Muscle layer of colon (tissue), 2 donors: ENCODE measurements at regions not wholly inside any gene's neighbourhood (a gene's known extent, or its start where the extent isn't known, plus 50 kb on each side); places are given as distances from the start of the nearest gene placed in this dataset.
A peak's percentile ranks its signal among the peaks of the same experiment; 100 is the strongest.

Experiments used
- H3K27ac ChIP-seq: one replicate; pipeline ENCODE4 v1.7.0; 2013; ENCODE audit warnings: low read depth, mild to moderate bottlenecking, low read length, moderate library complexity
- H3K27me3 ChIP-seq, 2 donors: one replicate each; pipeline ENCODE4 v1.7.0; 2013; ENCODE audit warnings: low read length in 2 of 2, mild to moderate bottlenecking in 2 of 2; ENCODE audit not compliant: insufficient read depth in 2 of 2, control insufficient read depth in 1 of 2
- H3K36me3 ChIP-seq: one replicate; pipeline ENCODE4 v1.7.0; 2013; ENCODE audit warnings: mild to moderate bottlenecking, low read length; ENCODE audit not compliant: insufficient read depth
- H3K4me1 ChIP-seq: one replicate; pipeline ENCODE4 v1.7.0; 2013; ENCODE audit warnings: mild to moderate bottlenecking, low read length; ENCODE audit not compliant: insufficient read depth
- H3K4me3 ChIP-seq, 2 donors: one replicate each; pipeline ENCODE4 v1.7.0; 2013; ENCODE audit warnings: low read length in 2 of 2, low read depth in 1 of 2, mild to moderate bottlenecking in 1 of 2, moderate library complexity in 1 of 2
- H3K9ac ChIP-seq: one replicate; pipeline ENCODE4 v1.7.0; 2013; ENCODE audit warnings: low read length
- H3K9me3 ChIP-seq: one replicate; pipeline ENCODE4 v1.7.0; 2013; ENCODE audit warnings: mild to moderate bottlenecking, low read length
- donor health status: abdominal sarcoma.
- donor health status: Adenocarcinoma of cecum.

DNA sequence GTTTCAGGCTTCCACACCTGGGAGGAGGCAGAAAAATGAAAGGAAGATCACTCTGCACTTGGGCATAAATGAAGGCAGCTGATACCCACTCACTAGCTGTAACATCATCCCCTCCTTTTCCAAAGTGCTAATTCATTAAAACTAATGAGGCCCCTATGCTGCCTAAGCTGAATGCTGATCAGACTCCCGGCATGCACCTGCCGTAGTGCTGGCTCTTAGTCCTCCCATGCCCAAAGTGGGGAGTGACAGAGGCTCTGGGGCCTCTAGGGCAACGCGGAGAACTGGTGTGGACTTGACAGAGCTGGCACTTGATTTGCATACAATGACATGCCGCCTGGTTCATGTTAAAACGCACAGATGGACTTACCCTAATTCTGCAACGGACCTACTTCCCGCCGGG is 96.5 kb upstream of the NCAM1 start:
- no peak overlapping the region for H3K27ac ChIP-seq
- no peak overlapping the region for H3K9ac ChIP-seq
- no peaks in the 10 kb centered on the region for H3K27me3 ChIP-seq
- no peaks in the 10 kb centered on the region for H3K4me1 ChIP-seq
- H3K9me3 ChIP-seq, result peaks cover 5% of the 10 kb centered on the region
- H3K36me3 ChIP-seq, result no peaks in the 10 kb centered on the region
- H3K4me3 ChIP-seq, result no peak overlapping the region

DNA sequence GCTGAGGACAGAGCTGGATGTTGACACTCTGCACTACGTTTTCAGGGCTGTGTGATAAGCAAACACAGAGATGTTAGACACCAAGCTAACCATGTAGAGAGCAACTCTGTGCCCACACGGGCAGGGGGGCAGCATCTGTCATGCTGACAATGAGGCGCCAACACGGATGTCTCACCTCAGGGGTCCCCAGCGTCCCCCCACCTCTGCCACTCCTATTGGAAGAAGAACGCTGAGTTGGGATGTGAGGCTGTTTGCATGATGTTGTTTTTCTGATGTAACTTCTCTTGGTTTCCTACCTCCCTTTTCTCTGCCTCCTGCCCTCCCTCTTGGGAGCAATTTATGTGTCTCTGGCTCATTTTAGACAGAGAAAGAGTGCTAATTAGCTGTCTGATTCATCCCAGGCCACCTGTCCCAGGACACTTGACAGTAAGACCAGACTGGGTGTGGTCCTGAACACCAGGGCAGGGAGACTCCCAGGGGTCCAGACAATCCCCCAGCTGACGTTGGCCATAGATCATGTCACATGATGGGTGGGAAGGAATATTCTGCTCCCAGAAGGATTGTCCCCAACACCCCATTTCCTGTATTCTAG is 89.2 kb upstream of the NCAM1 start:
- H3K4me1 ChIP-seq, result no peaks in the 10 kb centered on the region
- H3K9ac ChIP-seq, result no peak overlapping the region
- no peak overlapping the region for H3K4me3 ChIP-seq
- no peaks in the 10 kb centered on the region for H3K9me3 ChIP-seq
- H3K27ac ChIP-seq, result no peak overlapping the region
- no peaks in the 10 kb centered on the region for H3K27me3 ChIP-seq
- H3K36me3 ChIP-seq, result no peaks in the 10 kb centered on the region

DNA sequence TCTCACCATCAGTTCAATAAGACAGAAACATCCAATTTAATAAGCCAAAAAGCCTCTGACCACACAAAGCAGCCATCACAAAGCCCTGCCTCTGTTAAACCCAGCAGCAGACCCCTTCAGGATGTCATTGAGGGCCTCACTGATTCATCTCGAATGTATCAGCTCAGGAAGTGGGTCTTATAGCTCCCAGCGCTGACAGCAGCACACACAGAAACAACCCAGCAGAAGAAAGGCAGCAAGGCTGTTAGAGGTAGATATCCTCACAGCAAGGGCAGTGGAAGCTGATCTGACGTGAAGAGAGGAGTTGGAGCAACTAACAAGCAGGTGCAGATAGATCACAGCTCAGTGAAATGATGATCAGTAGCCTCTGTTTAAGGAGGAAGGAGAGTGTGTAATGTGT is 86.2 kb upstream of the NCAM1 start:
- Histone ChIP-seq H3K27me3 (no peaks in the 10 kb centered on the region), H3K4me1 (no peaks in the 10 kb centered on the region), H3K4me3 (no peak overlapping the region), H3K27ac (no peak overlapping the region), H3K9me3 (no peaks in the 10 kb centered on the region), H3K9ac (no peak overlapping the region), H3K36me3 (no peaks in the 10 kb centered on the region)

DNA sequence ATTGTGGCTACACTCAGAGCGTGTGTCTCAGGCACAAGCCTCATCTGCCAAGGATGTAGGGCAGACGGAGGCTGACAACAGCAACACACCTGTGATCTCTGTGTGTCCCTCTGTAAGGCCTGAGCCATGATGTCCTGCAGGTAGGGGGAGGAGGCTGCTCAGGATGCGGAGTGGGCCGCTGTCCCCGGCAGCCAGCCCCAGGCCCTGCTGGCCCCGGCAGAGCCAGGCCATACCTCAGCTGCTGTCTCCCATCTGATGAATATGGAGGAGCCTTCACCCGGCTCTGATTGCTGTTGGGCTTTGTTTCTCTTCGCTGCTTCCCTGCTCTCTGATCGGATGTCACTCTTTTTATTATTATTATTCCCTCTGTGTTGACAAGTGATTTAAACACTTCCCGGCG is 83.6 kb upstream of the NCAM1 start:
- H3K9ac ChIP-seq, result no peak overlapping the region
- no peak overlapping the region for H3K27ac ChIP-seq
- no peaks in the 10 kb centered on the region for H3K9me3 ChIP-seq
- H3K4me1 ChIP-seq, result no peaks in the 10 kb centered on the region
- no peaks in the 10 kb centered on the region for H3K36me3 ChIP-seq
- no peaks in the 10 kb centered on the region for H3K27me3 ChIP-seq
- no peak overlapping the region for H3K4me3 ChIP-seq

DNA sequence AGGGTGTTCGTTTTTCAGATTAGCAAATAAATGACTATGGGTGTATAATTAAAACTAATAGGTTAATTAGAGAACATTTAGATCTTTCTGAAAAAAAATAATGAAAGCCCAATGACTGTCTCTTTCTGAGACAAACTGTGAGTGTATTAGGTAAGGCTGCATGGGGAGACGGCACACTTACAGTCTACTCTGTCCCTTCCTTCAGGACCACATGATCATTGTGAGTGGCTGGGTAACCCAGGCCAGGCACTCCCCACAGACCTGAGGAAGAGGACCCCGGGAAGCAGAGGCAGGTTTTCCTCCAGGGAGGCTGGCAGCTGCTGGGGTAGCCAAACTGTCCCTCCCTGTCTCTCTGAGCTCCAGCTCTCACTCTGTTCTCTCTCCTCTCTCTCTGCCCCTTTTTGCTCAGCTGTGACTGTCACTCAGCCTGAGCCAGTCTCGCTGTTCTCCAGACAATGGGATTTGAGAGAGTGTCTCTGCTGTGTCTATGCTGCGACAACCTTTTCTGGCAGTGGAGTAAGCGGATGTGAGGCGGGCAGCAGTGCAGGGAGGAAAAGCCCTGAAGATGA is 83.1 kb upstream of the NCAM1 start:
- no peak overlapping the region for H3K9ac ChIP-seq
- H3K27ac ChIP-seq, result no peak overlapping the region
- no peak overlapping the region for H3K4me3 ChIP-seq
- H3K27me3 ChIP-seq, result no peaks in the 10 kb centered on the region
- peaks cover 5% of the 10 kb centered on the region for H3K4me1 ChIP-seq
- H3K9me3 ChIP-seq, result no peaks in the 10 kb centered on the region
- no peaks in the 10 kb centered on the region for H3K36me3 ChIP-seq

DNA sequence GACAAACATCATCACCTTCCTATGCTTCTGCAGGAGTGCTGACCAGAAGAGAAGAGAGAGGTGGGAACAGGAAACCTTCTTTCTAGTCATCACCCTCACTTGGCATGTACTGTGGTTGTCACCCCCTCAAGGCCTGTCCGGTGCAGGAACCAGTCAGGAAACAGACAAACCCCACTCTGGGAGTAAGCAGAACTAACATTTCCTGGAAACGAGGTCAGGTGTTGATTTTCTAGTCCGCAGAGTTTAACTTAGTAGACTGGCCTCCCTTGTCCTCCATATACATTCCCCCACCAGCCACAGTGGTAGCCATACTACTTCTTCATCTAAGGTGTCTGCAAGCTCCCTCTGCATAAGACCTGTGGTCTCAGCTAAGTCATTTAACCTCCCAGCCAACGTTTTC is 80.7 kb upstream of the NCAM1 start:
- Histone ChIP-seq H3K9ac (no peak overlapping the region), H3K36me3 (no peaks in the 10 kb centered on the region), H3K27me3 (no peaks in the 10 kb centered on the region), H3K9me3 (no peaks in the 10 kb centered on the region), H3K4me1 (peaks cover 7% of the 10 kb centered on the region), H3K4me3 (no peak overlapping the region), H3K27ac (no peak overlapping the region)

DNA sequence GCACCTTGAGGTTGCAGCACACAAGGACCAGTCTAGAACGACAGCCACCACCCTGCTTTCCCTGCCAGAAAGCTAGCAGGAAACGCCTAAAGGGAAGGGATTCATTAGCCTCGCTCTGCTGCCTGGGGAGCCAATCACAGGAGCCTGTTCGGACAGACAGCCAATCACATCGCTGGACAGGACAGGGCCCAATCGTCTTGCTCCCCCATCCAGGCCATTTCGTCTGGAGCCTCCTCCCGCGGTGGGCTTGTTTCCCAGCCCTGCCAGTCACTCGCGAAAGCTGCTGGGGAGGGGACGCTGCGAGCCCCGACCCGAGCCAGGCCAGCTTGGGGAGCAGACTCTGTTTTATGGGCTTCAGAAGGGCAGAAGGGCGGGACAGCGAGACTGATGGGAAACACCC is 79.8 kb upstream of the NCAM1 start:
- peaks cover 7% of the 10 kb centered on the region for H3K4me1 ChIP-seq
- peak overlapping the region; percentile 56 for H3K9ac ChIP-seq
- no peaks in the 10 kb centered on the region for H3K9me3 ChIP-seq
- no peaks in the 10 kb centered on the region for H3K27me3 ChIP-seq
- H3K36me3 ChIP-seq, result no peaks in the 10 kb centered on the region
- peak overlapping the region; percentile 18 to 63 for H3K4me3 ChIP-seq
- no peak overlapping the region for H3K27ac ChIP-seq

DNA sequence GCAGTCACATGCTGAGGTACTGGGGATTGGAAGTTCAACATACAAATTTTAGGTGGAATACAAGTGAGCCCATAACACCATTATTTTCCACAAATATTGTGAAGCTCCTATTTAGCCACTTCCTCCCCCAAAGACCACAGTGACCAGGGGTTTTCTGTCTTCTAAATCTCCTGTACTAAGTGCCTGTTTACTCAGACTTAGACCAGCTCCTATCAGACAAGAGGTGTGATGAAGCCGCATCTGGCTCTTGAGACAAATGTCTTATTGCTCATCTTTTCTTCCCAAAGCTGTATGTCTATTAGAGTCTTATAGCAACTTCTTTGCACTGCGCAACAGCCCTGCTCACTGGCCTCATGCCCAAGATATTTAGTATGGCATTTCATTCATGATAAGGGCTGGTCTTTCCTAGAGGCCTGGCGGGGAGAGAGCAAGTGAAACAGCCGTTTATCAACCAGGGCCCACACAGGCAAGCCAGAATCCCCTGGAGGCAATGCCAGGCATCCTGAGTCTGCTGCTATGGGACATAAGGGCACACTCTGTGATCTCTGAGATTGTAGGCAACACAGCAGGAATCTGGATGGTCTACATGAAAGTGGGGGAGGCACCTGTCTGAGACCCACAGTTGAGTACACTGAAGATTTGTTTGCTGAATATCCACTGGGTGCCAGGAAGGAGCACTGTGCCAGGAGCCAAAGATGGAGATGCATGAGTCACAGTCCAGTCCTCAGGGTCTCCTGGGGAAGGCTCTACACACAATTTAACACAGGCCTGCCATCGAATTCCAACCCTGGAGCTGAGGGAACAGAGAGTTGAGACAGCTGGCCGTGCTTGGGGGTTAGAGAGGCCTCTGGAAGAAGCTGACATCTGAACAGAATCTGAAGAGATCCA is 78.5 kb upstream of the NCAM1 start:
- H3K4me1 ChIP-seq, result peaks cover 7% of the 10 kb centered on the region
- H3K9me3 ChIP-seq, result no peaks in the 10 kb centered on the region
- no peak overlapping the region for H3K9ac ChIP-seq
- no peak overlapping the region for H3K27ac ChIP-seq
- no peak overlapping the region for H3K4me3 ChIP-seq
- no peaks in the 10 kb centered on the region for H3K27me3 ChIP-seq
- no peaks in the 10 kb centered on the region for H3K36me3 ChIP-seq

DNA sequence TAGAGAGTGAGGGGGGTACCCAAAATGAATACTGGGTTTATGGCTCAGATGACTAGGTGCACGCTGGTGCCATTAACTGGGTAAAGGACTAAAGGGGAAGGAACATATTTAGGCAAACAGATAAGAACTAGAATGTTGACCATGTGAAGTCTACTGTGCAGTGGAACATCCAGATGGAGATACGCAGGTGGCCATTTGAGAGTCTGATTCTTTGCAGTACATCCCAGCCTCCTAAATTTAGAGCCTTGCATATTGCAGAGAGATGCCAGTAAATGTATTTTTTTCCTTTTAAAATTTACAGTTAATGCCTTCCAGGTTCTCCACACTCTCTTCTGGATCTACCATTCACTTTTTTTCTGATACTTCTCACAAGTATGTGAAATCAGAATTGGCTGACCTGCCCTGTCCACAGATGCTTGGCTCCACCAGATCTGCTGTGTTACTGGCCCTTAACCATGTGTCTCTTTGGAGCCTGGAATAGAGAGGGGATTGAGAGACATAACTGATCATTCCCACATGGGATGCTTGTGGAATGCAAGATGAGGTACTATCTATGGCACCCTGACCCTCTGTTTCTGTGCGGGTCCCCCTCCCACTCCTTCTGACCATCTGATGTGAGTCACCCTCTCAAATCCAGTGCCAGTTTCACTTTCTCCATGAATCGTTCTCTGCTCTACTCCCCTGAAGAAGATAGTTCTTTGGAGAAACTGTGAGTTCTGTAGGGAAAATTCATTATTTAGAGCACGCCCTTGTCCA is 77.0 kb upstream of the NCAM1 start:
- no peak overlapping the region for H3K27ac ChIP-seq
- no peak overlapping the region for H3K4me3 ChIP-seq

DNA sequence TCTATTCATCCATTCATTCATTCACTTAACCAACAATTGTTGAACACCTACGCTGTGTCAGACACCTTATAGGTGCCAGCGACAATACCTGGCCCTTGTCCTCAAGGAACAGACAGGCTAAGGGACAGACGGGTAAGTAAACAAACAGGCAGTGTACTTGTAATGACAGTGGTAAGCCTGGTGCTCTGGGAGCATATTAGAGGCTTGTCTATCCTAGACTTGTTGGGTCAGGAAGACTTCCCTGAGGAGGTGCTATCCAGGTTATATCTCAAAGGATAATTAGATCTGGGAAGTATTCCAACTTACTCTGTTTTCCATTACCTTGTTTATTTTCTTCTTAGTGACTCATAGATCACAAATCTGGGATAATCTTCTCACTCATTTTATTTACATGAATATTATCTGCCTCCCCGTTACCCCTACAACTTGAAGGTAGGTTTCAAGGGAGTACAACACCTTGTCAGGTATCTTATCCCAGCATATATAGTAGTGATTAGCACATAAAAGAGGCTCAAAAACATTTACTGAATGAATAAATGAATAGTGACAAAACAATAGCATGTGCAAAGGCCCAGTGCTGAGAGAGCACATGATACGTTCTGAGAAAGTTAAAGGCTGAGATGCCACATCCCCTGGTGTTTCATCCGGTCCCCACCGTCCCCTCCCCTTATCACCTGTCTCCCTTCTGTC is 75.3 kb upstream of the NCAM1 start:
- no peak overlapping the region for H3K4me3 ChIP-seq
- H3K9ac ChIP-seq, result no peak overlapping the region
- no peaks in the 10 kb centered on the region for H3K36me3 ChIP-seq
- H3K9me3 ChIP-seq, result no peaks in the 10 kb centered on the region
- peaks cover 7% of the 10 kb centered on the region for H3K4me1 ChIP-seq
- H3K27me3 ChIP-seq, result no peaks in the 10 kb centered on the region
- H3K27ac ChIP-seq, result no peak overlapping the region

More for the DNA sequence above, 77.0 kb upstream of the NCAM1 start:
- H3K4me1 ChIP-seq, result peaks cover 7% of the 10 kb centered on the region
- no peaks in the 10 kb centered on the region for H3K27me3 ChIP-seq
- no peak overlapping the region for H3K9ac ChIP-seq
- H3K9me3 ChIP-seq, result no peaks in the 10 kb centered on the region
- no peaks in the 10 kb centered on the region for H3K36me3 ChIP-seq
